Large intestine (tissue), 3 donors: ENCODE measurements at regions not wholly inside any gene's neighbourhood (a gene's known extent, or its start where the extent isn't known, plus 50 kb on each side); places are given as distances from the start of the nearest gene placed in this dataset.

Experiments
- DNase-seq, 2 donors: peaks; one replicate each; pipeline versions ENCODE4 v3.0.0 to v3.0.0-alpha.2; 2013
- H3K27ac ChIP-seq: one replicate; pipeline ENCODE4 v1.5.1; 2013; ENCODE audit warnings: low read length
- H3K27me3 ChIP-seq: 2 replicates; pipeline ENCODE4 v1.6.1; 2013; ENCODE audit warnings: low read length; ENCODE audit not compliant: control insufficient read depth, insufficient read depth
- H3K36me3 ChIP-seq: 2 replicates; pipeline ENCODE4 v1.6.1; 2013; ENCODE audit warnings: low read length; ENCODE audit not compliant: control insufficient read depth, insufficient read depth
- H3K4me1 ChIP-seq: one replicate; pipeline ENCODE4 v1.6.1; 2013; ENCODE audit warnings: low read length; ENCODE audit not compliant: control insufficient read depth, insufficient read depth
- H3K4me3 ChIP-seq: one replicate; pipeline ENCODE4 v1.5.1; 2013; ENCODE audit warnings: low read length
- H3K9me3 ChIP-seq: one replicate; pipeline ENCODE4 v1.6.1; 2013; ENCODE audit warnings: mild to moderate bottlenecking, low read depth, low read length, moderate library complexity; ENCODE audit not compliant: control insufficient read depth
- WGBS: methylation state at CpG from one replicate; pipeline ENCODE4 v1.1.5; 2013; ENCODE audit warnings: low lambda C conversion rate; ENCODE audit not compliant: insufficient coverage; 5-methylcytosine and 5-hydroxymethylcytosine counted together

DNA sequence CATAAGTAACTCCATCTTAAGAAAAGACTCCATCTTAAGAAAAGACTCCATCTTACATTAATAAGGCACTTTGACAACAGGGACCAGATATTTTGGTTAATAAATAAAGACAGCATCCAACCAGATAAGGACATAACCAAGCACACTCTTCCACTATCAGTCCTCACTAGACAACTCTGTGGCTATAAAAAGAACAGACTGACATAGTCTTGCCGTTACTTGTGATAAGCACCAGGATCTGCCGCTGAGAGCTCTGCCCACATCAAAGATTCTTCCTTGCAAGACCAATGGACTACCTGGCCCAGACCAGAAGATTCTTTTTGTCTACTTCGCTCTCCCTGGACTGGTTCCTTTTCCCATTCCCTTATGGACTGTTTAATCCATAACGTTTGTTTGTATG lies 667.4 kb downstream of the NYAP2 start:
- H3K9me3 ChIP-seq, result no peaks in the 10 kb centered on the region
- H3K27ac ChIP-seq, result no peak overlapping the region
- H3K27me3 ChIP-seq, result no peaks in the 10 kb centered on the region
- no peak overlapping the region for H3K4me3 ChIP-seq
- no peak for DNase-seq
- no peaks in the 10 kb centered on the region for H3K36me3 ChIP-seq
- H3K4me1 ChIP-seq, result no peaks in the 10 kb centered on the region
- WGBS, result no CpG with 5 or more reads among the region's 4 CpGs

DNA sequence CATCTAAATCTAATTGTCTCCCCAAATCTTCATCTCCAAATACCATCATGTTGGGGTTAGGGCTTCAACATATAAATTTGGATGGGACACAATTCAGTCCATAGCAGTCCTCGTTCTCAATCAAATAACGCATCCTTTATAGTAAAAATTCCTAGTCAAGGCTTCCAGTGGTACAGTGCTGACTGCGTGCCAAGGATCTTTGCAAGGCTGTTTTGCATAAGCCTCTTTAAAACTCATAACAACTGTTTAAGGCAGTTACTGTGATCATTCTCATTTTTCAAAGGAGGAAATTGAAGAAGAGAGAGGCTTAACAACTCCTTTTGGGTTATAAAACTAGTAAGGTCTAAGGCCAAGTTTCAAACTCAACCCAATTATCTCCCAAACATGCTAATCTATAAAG lies 666.9 kb downstream of the NYAP2 start:
- no peaks in the 10 kb centered on the region for H3K4me1 ChIP-seq
- H3K9me3 ChIP-seq, result no peaks in the 10 kb centered on the region
- no peaks in the 10 kb centered on the region for H3K36me3 ChIP-seq
- no peak overlapping the region for H3K4me3 ChIP-seq
- H3K27me3 ChIP-seq, result no peaks in the 10 kb centered on the region
- H3K27ac ChIP-seq, result no peak overlapping the region
- no CpG with 5 or more reads among the region's 3 CpGs for WGBS
- no peak for DNase-seq

DNA sequence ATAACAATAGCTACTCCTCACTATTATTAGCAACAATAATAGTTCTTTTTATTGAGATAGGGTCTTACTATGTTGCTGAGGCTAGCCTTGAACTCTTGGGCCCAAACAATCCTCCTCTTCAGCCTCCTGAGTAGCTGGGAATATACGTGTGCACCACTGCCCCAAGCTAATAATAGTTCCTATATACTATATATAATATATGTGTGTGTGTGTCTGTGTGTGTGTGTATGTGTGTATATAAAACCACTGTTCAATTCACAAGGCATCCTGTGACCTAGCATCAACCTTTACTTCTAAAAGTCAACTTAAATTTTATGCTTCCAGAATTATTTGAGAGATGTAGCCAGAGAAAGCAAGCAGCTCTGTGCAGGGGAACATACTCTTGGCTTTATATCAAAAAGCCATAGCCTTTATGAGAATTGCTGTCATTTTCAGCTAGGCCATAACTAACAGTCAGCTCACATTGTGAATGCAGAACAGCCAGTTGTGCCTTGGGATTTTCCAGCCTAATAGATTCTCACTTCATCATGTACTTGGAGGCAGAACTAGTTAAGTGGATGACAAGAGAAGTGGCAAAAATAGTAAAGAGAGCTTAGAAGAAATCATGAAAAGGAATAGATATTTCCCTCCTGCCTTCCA lies 665.5 kb downstream of the NYAP2 start:
- H3K36me3 ChIP-seq, result no peaks in the 10 kb centered on the region
- no peaks in the 10 kb centered on the region for H3K9me3 ChIP-seq
- DNase-seq, result no peak
- H3K4me1 ChIP-seq, result no peaks in the 10 kb centered on the region
- H3K4me3 ChIP-seq, result no peak overlapping the region
- no peaks in the 10 kb centered on the region for H3K27me3 ChIP-seq
- no CpG with 5 or more reads among the region's 1 CpG for WGBS
- H3K27ac ChIP-seq, result no peak overlapping the region

DNA sequence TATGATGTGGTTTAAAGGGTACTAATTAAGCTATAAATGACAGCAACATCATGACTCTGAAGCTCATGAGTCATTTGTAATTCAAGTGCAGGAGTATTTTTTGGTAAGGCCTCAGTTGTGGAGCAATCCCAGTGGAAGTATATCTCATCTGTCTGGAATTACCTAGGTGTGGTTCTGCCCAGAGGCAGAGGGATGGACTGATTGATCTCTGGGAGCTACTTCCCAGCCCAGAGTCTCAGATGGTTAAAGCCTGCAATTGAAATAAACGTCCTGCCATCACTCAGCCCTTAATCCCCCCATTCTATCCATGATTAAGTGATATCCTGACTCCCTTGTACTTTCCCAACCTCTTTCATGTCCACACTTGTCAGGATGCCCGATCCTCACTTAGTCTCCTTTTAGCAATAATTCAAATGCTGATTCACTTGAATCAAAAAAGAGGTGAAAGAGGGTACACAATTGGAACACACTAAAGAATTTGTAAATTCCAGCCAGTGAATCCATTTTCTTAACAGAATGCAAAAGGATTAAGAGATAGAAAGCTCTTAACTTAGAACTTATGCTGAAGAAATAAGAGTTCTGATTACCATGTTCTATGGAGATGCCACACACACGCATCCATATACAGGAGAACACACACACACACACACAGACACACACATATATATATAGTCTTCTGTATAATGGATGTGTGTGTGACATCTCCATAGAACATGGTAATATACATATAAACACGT lies 664.4 kb downstream of the NYAP2 start:
- no peaks in the 10 kb centered on the region for H3K36me3 ChIP-seq
- H3K27me3 ChIP-seq, result no peaks in the 10 kb centered on the region
- no peak overlapping the region for H3K4me3 ChIP-seq
- no CpG with 5 or more reads among the region's 4 CpGs for WGBS
- H3K9me3 ChIP-seq, result no peaks in the 10 kb centered on the region
- H3K4me1 ChIP-seq, result no peaks in the 10 kb centered on the region
- no peak overlapping the region for H3K27ac ChIP-seq
- DNase-seq, result no peak

DNA sequence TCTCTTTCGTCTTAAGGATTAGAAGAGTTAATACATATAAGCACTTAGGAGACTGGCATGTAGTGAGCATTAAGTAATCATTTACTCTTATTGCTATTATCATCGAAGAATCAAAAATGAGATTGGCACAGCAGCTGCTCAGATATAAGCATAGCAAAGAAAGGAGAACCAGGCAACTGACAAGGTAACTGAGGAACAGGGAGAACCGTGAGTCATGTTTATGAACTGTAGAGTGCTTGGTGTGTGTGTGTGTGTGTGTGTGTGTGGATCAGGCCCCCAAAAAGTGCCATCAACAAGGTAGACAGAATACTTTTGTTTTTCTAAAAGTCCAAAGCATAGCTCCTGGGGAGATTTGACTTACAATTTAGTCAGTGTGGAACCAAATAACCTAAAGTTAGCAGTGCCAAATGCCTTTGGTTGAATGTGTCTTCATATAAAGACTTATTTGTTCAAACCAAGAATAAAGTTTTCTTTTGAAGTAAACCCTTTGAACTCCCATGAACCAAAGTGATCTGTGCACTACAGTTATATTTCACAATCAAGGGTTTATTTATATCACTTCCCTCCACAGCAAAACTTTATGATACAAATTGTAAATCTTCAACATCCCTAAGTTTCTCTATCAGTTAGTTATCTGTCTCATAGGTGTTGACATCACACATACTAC lies 660.6 kb downstream of the NYAP2 start:
- no peak overlapping the region for H3K4me3 ChIP-seq
- peaks cover 3% of the 10 kb centered on the region for H3K4me1 ChIP-seq
- no peaks in the 10 kb centered on the region for H3K27me3 ChIP-seq
- no peaks in the 10 kb centered on the region for H3K9me3 ChIP-seq
- no peaks in the 10 kb centered on the region for H3K36me3 ChIP-seq
- no peak for DNase-seq
- 100% methylated on average over 2 of the region's 3 CpGs for WGBS
- H3K27ac ChIP-seq, result no peak overlapping the region

DNA sequence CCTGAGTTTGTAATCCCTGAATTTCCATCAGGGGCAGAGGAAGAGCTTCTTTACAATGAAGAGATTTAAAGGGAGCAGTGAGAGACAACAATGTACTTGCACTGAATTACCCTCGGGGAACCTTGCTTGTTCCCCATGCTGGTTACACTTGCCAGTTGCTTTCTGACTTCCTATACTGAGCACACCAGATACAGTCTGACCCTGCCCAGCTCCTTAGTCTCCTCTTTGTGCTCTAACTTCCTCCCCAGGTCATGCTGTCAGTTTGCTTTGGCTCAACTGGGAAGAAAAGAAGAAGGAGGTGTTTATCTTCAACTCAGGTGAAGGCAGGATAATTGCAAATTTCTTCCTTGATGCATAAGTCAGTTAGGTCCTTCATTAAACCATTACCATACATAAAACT lies 658.4 kb downstream of the NYAP2 start:
- Histone ChIP-seq H3K4me3 (no peak overlapping the region), H3K27me3 (no peaks in the 10 kb centered on the region), H3K36me3 (no peaks in the 10 kb centered on the region), H3K27ac (no peak overlapping the region), H3K9me3 (no peaks in the 10 kb centered on the region), H3K4me1 (peaks cover 3% of the 10 kb centered on the region)
- WGBS, result no CpG with 5 or more reads among the region's 1 CpG
- DNase-seq, result no peak

DNA sequence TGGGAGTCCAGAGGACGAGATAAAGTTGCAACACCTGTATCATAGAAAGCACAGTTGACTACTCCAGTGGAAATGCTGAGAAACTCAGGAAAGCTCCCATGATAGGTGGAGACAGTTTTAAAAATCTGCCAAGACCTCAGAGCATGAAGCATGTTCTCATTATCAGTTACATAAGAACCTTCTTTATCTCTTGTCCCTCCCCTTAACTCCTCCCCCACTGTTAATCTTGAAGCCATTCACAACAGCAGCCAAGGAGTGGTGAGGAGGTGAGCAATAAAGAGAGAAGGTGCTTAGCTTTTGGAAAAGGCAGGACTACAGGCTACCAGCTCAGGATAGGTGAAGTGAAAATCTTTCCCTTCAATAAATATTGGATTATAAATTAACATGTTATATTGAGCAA lies 657.9 kb downstream of the NYAP2 start:
- no peak overlapping the region for H3K4me3 ChIP-seq
- no CpG with 5 or more reads among the region's 1 CpG for WGBS
- H3K36me3 ChIP-seq, result no peaks in the 10 kb centered on the region
- peaks cover 3% of the 10 kb centered on the region for H3K4me1 ChIP-seq
- no peak overlapping the region for H3K27ac ChIP-seq
- H3K27me3 ChIP-seq, result no peaks in the 10 kb centered on the region
- peak in 1 of 2 donors; percentile 12 for DNase-seq
- H3K9me3 ChIP-seq, result no peaks in the 10 kb centered on the region

DNA sequence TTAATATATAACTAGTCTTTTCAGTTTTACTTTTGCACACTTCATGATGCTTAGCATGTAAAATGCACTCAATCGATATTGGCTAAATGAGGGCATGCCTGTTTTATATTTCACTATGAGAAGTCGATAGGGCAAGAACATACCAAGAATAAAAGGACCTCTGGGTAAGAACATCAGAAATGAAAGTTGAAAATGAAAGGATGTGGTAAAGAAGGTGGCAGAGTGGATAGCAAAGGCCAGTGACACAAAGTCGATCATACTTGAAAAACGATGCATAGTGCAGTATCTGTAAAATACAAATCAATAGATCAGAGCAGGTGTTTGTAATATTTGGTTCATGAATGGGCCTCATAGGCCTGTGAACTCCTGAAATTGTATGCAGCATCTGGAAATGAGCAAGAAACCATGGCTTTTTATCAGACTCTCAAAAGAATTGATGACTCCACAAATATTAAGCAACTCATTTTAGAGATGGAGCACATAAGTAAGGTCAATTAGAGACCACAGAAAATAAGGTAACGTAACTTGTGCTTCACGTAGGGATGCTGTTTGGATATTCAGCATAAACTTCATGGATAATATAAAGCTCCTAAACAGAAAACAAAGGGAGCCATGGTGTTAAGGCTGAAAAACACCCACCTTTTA lies 653.4 kb downstream of the NYAP2 start:
- Histone ChIP-seq H3K36me3 (no peaks in the 10 kb centered on the region), H3K4me1 (peaks cover 3% of the 10 kb centered on the region), H3K9me3 (no peaks in the 10 kb centered on the region), H3K27ac (no peak overlapping the region), H3K27me3 (no peaks in the 10 kb centered on the region), H3K4me3 (no peak overlapping the region)
- 100% methylated on average over 3 of the region's 6 CpGs for WGBS
- no peak for DNase-seq

DNA sequence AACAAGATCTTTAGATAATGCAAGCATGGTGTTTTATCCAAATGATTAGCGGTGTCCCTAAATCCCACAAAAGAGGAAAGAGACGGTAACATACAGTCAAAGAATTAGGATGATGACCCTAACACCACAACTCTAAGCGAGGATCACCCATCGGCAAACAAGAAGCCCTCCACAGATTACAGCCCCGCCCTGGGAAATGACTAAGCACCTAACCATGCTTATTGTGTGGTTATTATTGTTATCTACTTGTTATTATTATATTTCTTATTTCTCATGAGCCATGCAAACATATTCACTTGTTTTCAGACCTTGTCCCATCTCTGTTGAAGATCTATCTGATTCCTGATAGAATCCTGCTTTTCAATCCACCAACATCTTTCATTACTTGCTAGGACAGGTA lies 651.3 kb downstream of the NYAP2 start:
- no CpG with 5 or more reads among the region's 5 CpGs for WGBS
- no peak for DNase-seq
- H3K27ac ChIP-seq, result no peak overlapping the region

DNA sequence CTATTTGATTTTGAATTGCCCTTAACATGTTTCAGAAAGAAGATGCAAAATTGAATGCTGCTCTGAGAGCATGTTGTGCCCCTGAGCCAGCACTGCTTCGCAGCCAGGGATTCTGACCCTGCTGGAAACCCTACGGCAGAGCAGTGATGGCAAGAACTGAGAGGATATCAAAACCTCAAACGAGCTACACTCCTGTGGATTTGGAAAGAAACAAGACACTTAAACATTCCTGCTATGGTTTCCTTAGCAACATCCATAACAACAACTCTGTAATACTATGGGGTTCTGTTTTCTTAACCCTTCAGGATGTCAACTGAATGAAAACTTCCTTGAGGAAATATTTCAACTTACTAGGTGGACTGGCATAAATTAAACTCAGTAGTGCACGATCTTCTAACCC lies 649.1 kb downstream of the NYAP2 start:
- WGBS, result no CpG with 5 or more reads among the region's 4 CpGs
- H3K27ac ChIP-seq, result no peak overlapping the region
- peak in 1 of 2 donors; percentile 8 for DNase-seq

More for the DNA sequence above, 651.3 kb downstream of the NYAP2 start:
- no peaks in the 10 kb centered on the region for H3K36me3 ChIP-seq
- H3K27me3 ChIP-seq, result no peaks in the 10 kb centered on the region
- no peaks in the 10 kb centered on the region for H3K9me3 ChIP-seq
- H3K4me3 ChIP-seq, result no peak overlapping the region
- H3K4me1 ChIP-seq, result no peaks in the 10 kb centered on the region

More for the DNA sequence above, 649.1 kb downstream of the NYAP2 start:
- Histone ChIP-seq H3K4me3 (no peak overlapping the region), H3K4me1 (no peaks in the 10 kb centered on the region), H3K9me3 (no peaks in the 10 kb centered on the region), H3K36me3 (no peaks in the 10 kb centered on the region), H3K27me3 (no peaks in the 10 kb centered on the region)
